GM18499 (cell line): ENCODE measurements at regions not wholly inside any gene's neighbourhood (a gene's known extent, or its start where the extent isn't known, plus 50 kb on each side); places are given as distances from the start of the nearest gene placed in this dataset.

Experiments used
- ATAC-seq: cut with Tn5 transposase; IDR thresholded peaks from one replicate; pipeline ENCODE4 v1.9.1; 2021; ENCODE audit warnings: moderate number of reproducible peaks; ENCODE audit not compliant: insufficient read depth, unreplicated experiment

GRCh38 chr16:85494315-85494714, 118.8 kb upstream of the GSE1 start:
- ATAC-seq: no peak

- ATAC-seq: no peak
Measured at GRCh38 chr16:85495259-85495658, 117.9 kb upstream of the GSE1 start.

- ATAC-seq: no peak
Measured at GRCh38 chr16:85495823-85496538, 117.1 kb upstream of the GSE1 start.

- ATAC-seq: no peak
Measured at GRCh38 chr16:85497622-85498314, 115.4 kb upstream of the GSE1 start.

GRCh38 chr16:85498607-85499006, 114.5 kb upstream of the GSE1 start:
- no peak for ATAC-seq

GRCh38 chr16:85500220-85500619, 112.9 kb upstream of the GSE1 start:
- ATAC-seq: no peak

GRCh38 chr16:85501900-85502299, 111.2 kb upstream of the GSE1 start:
- no peak for ATAC-seq

- ATAC-seq: no peak
Measured at GRCh38 chr16:85502357-85502756, 110.8 kb upstream of the GSE1 start.

- ATAC-seq: no peak
Measured at GRCh38 chr16:85503679-85504231, 109.4 kb upstream of the GSE1 start.

- no peak for ATAC-seq
Measured at GRCh38 chr16:85504242-85504641, 108.9 kb upstream of the GSE1 start.

- ATAC-seq: no peak
Measured at GRCh38 chr16:85505794-85506634, 107.1 kb upstream of the GSE1 start.

GRCh38 chr16:85506635-85506911, 106.5 kb upstream of the GSE1 start:
- no peak for ATAC-seq

- ATAC-seq: no peak
Measured at GRCh38 chr16:85507342-85507741, 105.8 kb upstream of the GSE1 start.

GRCh38 chr16:85508388-85508787, 104.7 kb upstream of the GSE1 start:
- ATAC-seq: no peak

GRCh38 chr16:85508993-85509392, 104.1 kb upstream of the GSE1 start:
- no peak for ATAC-seq

GRCh38 chr16:85510041-85510659, 103.0 kb upstream of the GSE1 start:
- no peak for ATAC-seq

GRCh38 chr16:85511938-85512807, 100.9 kb upstream of the GSE1 start:
- ATAC-seq: no peak

- ATAC-seq: no peak
Measured at GRCh38 chr16:85512808-85513115, 100.4 kb upstream of the GSE1 start.

GRCh38 chr16:85513180-85513579, 99.9 kb upstream of the GSE1 start:
- no peak for ATAC-seq

- ATAC-seq: no peak
Measured at GRCh38 chr16:85513649-85514048, 99.5 kb upstream of the GSE1 start.
